ENCODE measurements at regions not wholly inside any gene's neighbourhood (a gene's known extent, or its start where the extent isn't known, plus 50 kb on each side); places are given as distances from the start of the nearest gene placed in this dataset.

- TF ChIP-seq CTCF (conservative IDR thresholded peaks at IDR 0.05; ENCODE audit: low read length) (no peak), EZH2phosphoT487 (IDR thresholded peaks at IDR 0.05; ENCODE audit: borderline replicate concordance, low read depth, low read length) (no peak)
Observed at GRCh38 chr1:242877743-242878142, 353.2 kb upstream of the PLD5 start.

Measured in OCI-LY7 (cell line).